GM13976 (cell line): ENCODE measurements at regions not wholly inside any gene's neighbourhood (a gene's known extent, or its start where the extent isn't known, plus 50 kb on each side); places are given as distances from the start of the nearest gene placed in this dataset.

ENCODE experiments used
- DNase-seq: peaks from one replicate; pipeline ENCODE4 v3.0.0; 2012; ENCODE audit warnings: low spot score
- in situ Hi-C: fragments of 300-500 bp; cut with MboI; formaldehyde crosslinking; loops from one replicate; pipeline ENCODE4 v1.12.0; 2022; ENCODE audit warnings: low sequenced_read_pairs, mixed read lengths, inconsistent platforms; ENCODE audit not compliant: unreplicated experiment
- TF ChIP-seq, protein P1 (sequence below): IDR thresholded peaks from 2 replicates; pipeline ENCODE4 v1.5.1; 2012; ENCODE audit warnings: borderline replicate concordance, mild to moderate bottlenecking; ENCODE audit not compliant: insufficient read depth; ENCODE audit errors: extremely low read depth, missing control alignments, control extremely low read depth

DNA sequence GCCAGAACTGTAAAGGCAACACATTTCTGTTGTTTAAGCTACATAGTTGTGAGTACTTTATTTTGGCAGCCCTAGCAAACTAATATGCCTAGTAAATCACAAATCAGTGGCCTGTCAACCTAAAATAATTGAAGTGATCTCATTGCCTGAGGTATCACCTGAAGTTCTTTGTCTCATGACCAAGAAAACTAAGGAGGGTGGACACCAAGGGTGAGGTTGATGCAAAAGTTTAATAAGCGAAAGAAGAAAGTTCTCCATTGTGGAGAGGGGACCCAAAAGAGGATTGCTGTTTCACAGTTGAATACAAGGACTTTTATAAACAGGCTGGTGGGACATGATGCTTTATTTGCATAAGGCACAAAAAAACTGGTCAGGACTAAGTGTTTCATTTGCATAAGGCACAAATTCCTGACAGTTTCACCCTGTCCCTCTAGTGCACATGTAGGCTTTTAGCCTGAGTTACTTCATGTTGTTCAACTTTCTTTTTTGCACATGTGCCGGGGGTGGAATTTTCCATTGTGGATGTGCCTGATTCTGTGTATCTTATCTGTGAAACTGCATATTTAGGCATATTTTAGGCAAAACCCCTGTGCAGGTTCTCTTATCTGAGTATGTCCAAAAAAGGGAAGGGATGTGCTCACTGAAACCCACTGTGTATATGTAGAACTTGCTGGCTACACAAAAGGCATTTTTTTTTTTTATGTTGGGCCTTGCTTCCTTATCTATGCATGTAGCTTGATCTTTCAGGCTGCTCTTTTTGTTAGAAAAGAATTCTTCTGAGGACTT, 108.6 kb upstream of the RAI14 start:
- in situ Hi-C loops: no loop called here

GRCh38 chr5:34548086-34548403, 108.1 kb upstream of the RAI14 start:
- DNase-seq: no peak
- in situ Hi-C loops: no loop called here
- TF ChIP-seq, protein P1, sequence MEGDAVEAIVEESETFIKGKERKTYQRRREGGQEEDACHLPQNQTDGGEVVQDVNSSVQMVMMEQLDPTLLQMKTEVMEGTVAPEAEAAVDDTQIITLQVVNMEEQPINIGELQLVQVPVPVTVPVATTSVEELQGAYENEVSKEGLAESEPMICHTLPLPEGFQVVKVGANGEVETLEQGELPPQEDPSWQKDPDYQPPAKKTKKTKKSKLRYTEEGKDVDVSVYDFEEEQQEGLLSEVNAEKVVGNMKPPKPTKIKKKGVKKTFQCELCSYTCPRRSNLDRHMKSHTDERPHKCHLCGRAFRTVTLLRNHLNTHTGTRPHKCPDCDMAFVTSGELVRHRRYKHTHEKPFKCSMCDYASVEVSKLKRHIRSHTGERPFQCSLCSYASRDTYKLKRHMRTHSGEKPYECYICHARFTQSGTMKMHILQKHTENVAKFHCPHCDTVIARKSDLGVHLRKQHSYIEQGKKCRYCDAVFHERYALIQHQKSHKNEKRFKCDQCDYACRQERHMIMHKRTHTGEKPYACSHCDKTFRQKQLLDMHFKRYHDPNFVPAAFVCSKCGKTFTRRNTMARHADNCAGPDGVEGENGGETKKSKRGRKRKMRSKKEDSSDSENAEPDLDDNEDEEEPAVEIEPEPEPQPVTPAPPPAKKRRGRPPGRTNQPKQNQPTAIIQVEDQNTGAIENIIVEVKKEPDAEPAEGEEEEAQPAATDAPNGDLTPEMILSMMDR: no peak

More for the DNA sequence above, 108.6 kb upstream of the RAI14 start:
- DNase-seq: no peak
- TF ChIP-seq, protein P1: no peak

DNA sequence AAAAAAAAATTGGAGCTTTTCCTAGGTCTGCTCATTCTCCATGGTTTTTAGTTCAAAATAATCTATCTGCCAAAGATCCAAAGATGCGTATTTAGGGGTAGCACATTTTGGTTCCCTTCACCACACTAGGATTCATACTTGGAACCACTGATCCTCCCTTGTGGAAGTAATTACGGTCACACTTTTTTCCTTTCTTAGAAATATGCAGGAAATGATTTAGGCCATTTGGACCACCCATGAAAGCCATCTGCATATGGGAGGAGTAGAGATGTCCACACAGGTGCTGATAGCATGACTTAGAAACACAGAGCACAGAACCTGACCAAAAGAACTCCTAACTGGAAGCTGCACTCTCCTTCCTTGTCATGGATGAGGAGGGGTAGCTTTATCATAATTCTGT, 105.9 kb upstream of the RAI14 start:
- TF ChIP-seq, protein P1: no peak
- in situ Hi-C loops: no loop called here
- no peak for DNase-seq

GRCh38 chr5:34550964-34551363, 105.2 kb upstream of the RAI14 start:
- DNase-seq: no peak
- in situ Hi-C loops: no loop called here
- TF ChIP-seq, protein P1: no peak

DNA sequence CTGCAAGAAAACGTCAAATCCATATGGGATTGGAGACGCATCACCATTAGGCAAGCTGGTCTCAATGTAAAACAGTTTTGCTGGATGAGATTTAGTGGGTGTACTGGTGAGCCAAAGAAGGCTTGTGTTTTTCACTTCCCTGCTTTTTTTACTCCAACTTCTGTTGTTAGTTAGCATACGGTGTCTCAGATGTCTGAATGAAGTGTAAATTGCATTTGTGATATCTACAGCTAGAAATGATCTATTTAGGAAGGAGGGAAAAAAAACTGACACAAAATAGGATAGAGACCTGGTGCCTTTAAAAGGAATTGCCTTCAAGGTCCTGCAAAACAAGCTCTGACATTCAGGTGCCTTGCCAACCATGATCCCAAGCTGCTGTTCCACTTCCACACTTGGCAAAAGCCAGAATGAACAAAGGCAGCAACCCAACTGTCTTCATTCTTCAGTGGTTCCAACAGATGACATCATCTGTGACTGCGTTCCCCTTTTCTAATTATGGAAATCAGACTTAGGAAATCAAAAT, 104.2 kb upstream of the RAI14 start:
- in situ Hi-C loops: no loop called here
- TF ChIP-seq, protein P1: no peak
- DNase-seq: no peak

DNA sequence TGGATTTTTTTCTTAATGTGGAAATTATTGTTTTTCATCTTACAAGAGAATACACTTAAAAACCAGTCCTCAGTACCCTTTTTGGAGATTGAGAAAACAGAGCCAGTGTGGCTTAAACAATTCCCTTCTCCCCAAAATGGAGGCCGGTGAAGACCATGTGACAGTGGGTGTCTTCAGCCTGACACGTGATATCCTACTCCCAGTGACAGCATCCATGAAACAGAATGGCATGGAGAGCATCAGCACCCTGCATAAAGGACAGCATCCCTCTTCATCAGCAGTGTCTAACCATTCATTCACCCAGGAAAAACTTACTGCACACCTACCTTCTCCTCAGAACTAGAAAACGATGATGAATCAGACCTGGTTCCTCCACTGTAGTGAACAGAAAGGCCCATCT, 103.4 kb upstream of the RAI14 start:
- no peak for DNase-seq
- in situ Hi-C loops: no loop called here
- TF ChIP-seq, protein P1: no peak

- TF ChIP-seq, protein P1: no peak
- no peak for DNase-seq
- in situ Hi-C loops: no loop called here
Observed at GRCh38 chr5:34553581-34553980, 102.5 kb upstream of the RAI14 start.
